ENCODE measurements at regions not wholly inside any gene's neighbourhood (a gene's known extent, or its start where the extent isn't known, plus 50 kb on each side); places are given as distances from the start of the nearest gene placed in this dataset. TPM values are rescaled to one million over a fixed set of nuclear protein-coding genes. Genes with fewer than 3 reads are reported as not detected.
A peak's percentile ranks its signal among the peaks of the same experiment; 100 is the strongest.

Small RNAs in the stretch of these regions (microRNA-seq; reads per million reads assigned to microRNA genes)
- gene MIR30A (ENCODE audit: borderline microRNAs expressed), result 68.2 reads per million, percentile 69 among the genes with 10 or more reads in this experiment
- gene MIR30C2 (ENCODE audit: borderline microRNAs expressed), result not detected
